Neuronal stem cell (in vitro differentiated cells): ENCODE measurements at regions not wholly inside any gene's neighbourhood (a gene's known extent, or its start where the extent isn't known, plus 50 kb on each side); places are given as distances from the start of the nearest gene placed in this dataset.
A peak's percentile ranks its signal among the peaks of the same experiment; 100 is the strongest.

ENCODE experiments used
- DNase-seq: peaks from one replicate; pipeline ENCODE4 v3.0.0-alpha.2; 2013; ENCODE audit warnings: low spot score
- H2AFZ ChIP-seq: one replicate; pipeline ENCODE4 v1.6.1; 2013; ENCODE audit warnings: mild to moderate bottlenecking, low read length, inconsistent platforms
- H2AK5ac ChIP-seq: 2 replicates; pipeline ENCODE4 v1.6.1; 2013; ENCODE audit warnings: low read depth, mild to moderate bottlenecking, inconsistent platforms, low read length, moderate library complexity, mixed read lengths
- H2BK120ac ChIP-seq: 2 replicates; pipeline ENCODE4 v1.6.1; 2013; ENCODE audit warnings: low read depth, mild to moderate bottlenecking, inconsistent platforms, low read length, moderate library complexity, mixed read lengths
- H2BK12ac ChIP-seq: one replicate; pipeline ENCODE4 v1.6.1; 2013; ENCODE audit warnings: low read length, inconsistent platforms
- H2BK15ac ChIP-seq: 2 replicates; pipeline ENCODE4 v1.6.1; 2013; ENCODE audit warnings: mild to moderate bottlenecking, low read length, inconsistent platforms, mixed read lengths
- H2BK5ac ChIP-seq: one replicate; pipeline ENCODE4 v1.6.1; 2013; ENCODE audit warnings: inconsistent platforms, mild to moderate bottlenecking, low read length, moderate library complexity
- H3K14ac ChIP-seq: one replicate; pipeline ENCODE4 v1.6.1; 2013; ENCODE audit warnings: low read length, inconsistent platforms
- H3K18ac ChIP-seq: 2 replicates; pipeline ENCODE4 v1.6.1; 2013; ENCODE audit warnings: low read length, inconsistent platforms
- H3K23ac ChIP-seq: 2 replicates; pipeline ENCODE4 v1.6.1; 2013; ENCODE audit warnings: low read depth, mild to moderate bottlenecking, mixed read lengths, low read length, inconsistent platforms; ENCODE audit not compliant: poor library complexity
- H3K27ac ChIP-seq: replicated peaks from 3 replicates; pipeline ENCODE4 v1.5.1; 2013; ENCODE audit warnings: low read length, inconsistent platforms
- H3K27me3 ChIP-seq, 3 experiments: 2 replicates each; pipeline ENCODE4 v1.6.1; 2013; ENCODE audit warnings: low read length in 3 of 3, mild to moderate bottlenecking in 2 of 3, inconsistent platforms in 1 of 3, low read depth in 1 of 3, mixed read lengths in 1 of 3, moderate library complexity in 1 of 3; ENCODE audit not compliant: control insufficient read depth in 3 of 3, insufficient read depth in 3 of 3
- H3K36me3 ChIP-seq, 2 donors: replicated peaks in 1 of 2; 2 replicates each; pipeline ENCODE4 v1.6.1; 2013; ENCODE audit warnings: low read length in 2 of 2; ENCODE audit not compliant: control insufficient read depth in 2 of 2, insufficient read depth in 2 of 2
- H3K4ac ChIP-seq: 2 replicates; pipeline ENCODE4 v1.6.1; 2013; ENCODE audit warnings: inconsistent platforms, mild to moderate bottlenecking, low read length, moderate library complexity
- H3K4me1 ChIP-seq, 2 donors: 1 replicate in 1 of 2; 2 replicates in 1 of 2; pipeline ENCODE4 v1.6.1; 2013; ENCODE audit warnings: low read length in 2 of 2, low read depth in 1 of 2; ENCODE audit not compliant: control insufficient read depth in 2 of 2, insufficient read depth in 1 of 2
- H3K4me2 ChIP-seq: one replicate; pipeline ENCODE4 v1.6.1; 2013; ENCODE audit warnings: mild to moderate bottlenecking, low read length, inconsistent platforms; ENCODE audit not compliant: insufficient read depth, poor library complexity, severe bottlenecking
- H3K4me3 ChIP-seq, 2 donors: 2 replicates each; pipeline ENCODE4 v1.5.1; 2013; ENCODE audit warnings: low read length in 2 of 2, mild to moderate bottlenecking in 2 of 2, inconsistent platforms in 1 of 2, moderate library complexity in 1 of 2
- H3K79me1 ChIP-seq: one replicate; pipeline ENCODE4 v1.6.1; 2013; ENCODE audit warnings: low read depth, mild to moderate bottlenecking, inconsistent platforms, low read length, moderate library complexity
- H3K9ac ChIP-seq: one replicate; pipeline ENCODE4 v1.6.1; 2013; ENCODE audit warnings: mild to moderate bottlenecking, low read depth, low read length, inconsistent platforms; ENCODE audit not compliant: poor library complexity
- H3K9me3 ChIP-seq, 2 donors: replicated peaks in 1 of 2; 2 replicates each; pipeline versions ENCODE3 to v1.6.1; 2013; ENCODE audit warnings: low read length in 2 of 2, mild to moderate bottlenecking in 2 of 2, inconsistent platforms in 1 of 2, low read depth in 1 of 2, mixed read lengths in 1 of 2, moderate library complexity in 1 of 2; ENCODE audit not compliant: control insufficient read depth in 2 of 2, insufficient read depth in 1 of 2
- H4K8ac ChIP-seq: one replicate; pipeline ENCODE4 v1.6.1; 2013; ENCODE audit warnings: low read depth, mild to moderate bottlenecking, inconsistent platforms, low read length, moderate library complexity
- H4K91ac ChIP-seq: one replicate; pipeline ENCODE4 v1.6.1; 2013; ENCODE audit warnings: low read length, low read depth, mild to moderate bottlenecking, inconsistent platforms; ENCODE audit not compliant: poor library complexity
- WGBS, 2 donors: extraction: QIAGEN DNeasy Blood & Tissue Kit; methylation state at CpG; one replicate each; pipeline ENCODE4 v1.1.7; 2013; ENCODE audit warnings: missing lambda C conversion rate in 2 of 2, mixed read lengths in 1 of 2; ENCODE audit not compliant: insufficient read length in 2 of 2, insufficient replicate concordance in 1 of 2; ENCODE audit errors: extremely low coverage in 2 of 2; 5-methylcytosine and 5-hydroxymethylcytosine counted together

DNA sequence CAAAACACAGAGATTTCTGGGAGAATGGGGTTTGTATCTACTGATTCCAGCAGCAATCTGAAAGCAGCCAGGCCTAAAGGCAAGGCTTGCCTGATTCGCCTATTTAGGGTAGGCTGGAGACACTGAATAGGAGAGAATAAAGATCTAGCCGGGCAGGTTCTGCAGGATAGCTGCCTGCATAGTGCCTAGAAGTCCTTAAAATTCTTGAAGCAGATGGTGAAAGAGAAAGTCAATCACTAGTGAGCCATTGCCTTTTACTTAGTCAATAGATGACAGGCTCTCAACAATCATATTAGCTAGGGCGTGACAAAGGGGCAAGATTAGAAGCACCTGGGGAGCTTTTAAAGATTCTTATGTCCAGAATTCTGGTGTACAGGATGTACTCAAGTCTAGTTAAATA lies 522.7 kb downstream of the HTR1A start:
- H3K79me1 ChIP-seq, result no peaks in the 10 kb centered on the region
- H2BK120ac ChIP-seq, result no peak overlapping the region
- H2BK15ac ChIP-seq, result no peak overlapping the region
- H3K9me3 ChIP-seq, result no peaks in the 10 kb centered on the region
- no peaks in the 10 kb centered on the region for H3K36me3 ChIP-seq
- H2BK5ac ChIP-seq, result no peak overlapping the region
- no peak overlapping the region for H3K23ac ChIP-seq
- no peak overlapping the region for H3K18ac ChIP-seq
- no CpG with 5 or more reads among the region's 3 CpGs for WGBS, 2 donors
- DNase-seq, result no peak
- H2BK12ac ChIP-seq, result no peak overlapping the region
- H3K27me3 ChIP-seq, result no peaks in the 10 kb centered on the region
- no peak overlapping the region for H3K14ac ChIP-seq
- no peak overlapping the region for H3K9ac ChIP-seq
- no peak overlapping the region for H4K91ac ChIP-seq
- no peak overlapping the region for H3K4me3 ChIP-seq
- no peak overlapping the region for H3K27ac ChIP-seq
- H4K8ac ChIP-seq, result no peak overlapping the region
- no peak overlapping the region for H3K4ac ChIP-seq
- no peaks in the 10 kb centered on the region for H3K4me1 ChIP-seq
- H2AK5ac ChIP-seq, result no peak overlapping the region
- H2AFZ ChIP-seq, result no peak overlapping the region
- H3K4me2 ChIP-seq, result no peak overlapping the region

DNA sequence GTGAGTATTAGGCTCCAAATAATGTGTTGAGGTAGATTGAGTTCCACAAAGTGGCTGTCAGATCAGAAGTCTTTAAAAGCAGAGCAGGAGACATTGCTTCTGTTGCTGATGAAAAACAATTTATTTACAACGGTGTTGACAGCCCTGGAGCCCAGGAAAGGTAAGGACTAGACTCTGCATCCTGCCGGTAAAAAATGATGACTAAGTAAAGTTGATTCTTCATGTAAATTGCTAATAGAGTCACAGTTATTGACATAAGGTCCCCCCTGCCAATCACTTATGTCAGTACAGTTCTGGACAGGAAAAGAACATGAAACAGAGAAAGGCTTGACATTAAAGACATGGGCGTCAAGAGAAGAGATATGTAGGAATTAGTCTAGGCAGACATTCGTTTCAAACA lies 552.5 kb downstream of the HTR1A start:
- H3K9me3 ChIP-seq, result no peaks in the 10 kb centered on the region
- H3K4me2 ChIP-seq, result no peak overlapping the region
- no peak overlapping the region for H4K8ac ChIP-seq
- H3K14ac ChIP-seq, result no peak overlapping the region
- no peak overlapping the region for H3K9ac ChIP-seq
- H2AK5ac ChIP-seq, result no peak overlapping the region
- no peaks in the 10 kb centered on the region for H3K27me3 ChIP-seq
- no peaks in the 10 kb centered on the region for H3K79me1 ChIP-seq
- H3K23ac ChIP-seq, result no peak overlapping the region
- DNase-seq, result no peak
- H4K91ac ChIP-seq, result no peak overlapping the region
- no CpG with 5 or more reads among the region's 4 CpGs for WGBS, 2 donors
- H3K4me3 ChIP-seq, result no peak overlapping the region
- no peak overlapping the region for H2BK15ac ChIP-seq
- H2AFZ ChIP-seq, result no peak overlapping the region
- H3K4ac ChIP-seq, result no peak overlapping the region
- no peaks in the 10 kb centered on the region for H3K36me3 ChIP-seq
- H3K27ac ChIP-seq, result no peak overlapping the region
- H2BK5ac ChIP-seq, result no peak overlapping the region
- no peak overlapping the region for H2BK12ac ChIP-seq
- no peak overlapping the region for H3K18ac ChIP-seq
- no peaks in the 10 kb centered on the region for H3K4me1 ChIP-seq
- H2BK120ac ChIP-seq, result no peak overlapping the region

DNA sequence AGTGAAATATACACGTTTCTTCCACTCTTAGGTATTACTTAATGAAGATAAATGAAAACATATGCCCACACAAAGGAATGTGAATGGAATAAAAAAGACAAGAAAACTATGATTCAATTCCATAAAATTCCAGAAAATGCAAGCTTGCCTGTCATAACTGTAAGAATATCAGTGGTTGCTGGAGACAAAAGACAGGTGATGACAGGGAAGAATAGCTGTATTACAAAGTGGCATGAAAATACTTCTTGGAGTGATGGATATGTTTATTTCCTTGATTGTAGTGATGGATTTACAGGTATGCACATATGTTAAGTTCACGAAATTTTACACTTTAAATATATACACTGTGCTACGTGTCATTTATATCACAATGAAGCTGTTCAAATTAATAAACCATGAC lies 553.3 kb downstream of the HTR1A start:
- no peak overlapping the region for H3K4me3 ChIP-seq
- WGBS, 2 donors, result no CpG with 5 or more reads among the region's 3 CpGs
- no peak overlapping the region for H2BK15ac ChIP-seq
- H3K27me3 ChIP-seq, result no peaks in the 10 kb centered on the region
- no peak overlapping the region for H3K27ac ChIP-seq
- no peaks in the 10 kb centered on the region for H3K9me3 ChIP-seq
- DNase-seq, result no peak
- H3K23ac ChIP-seq, result no peak overlapping the region
- H2BK12ac ChIP-seq, result no peak overlapping the region
- H3K36me3 ChIP-seq, result no peaks in the 10 kb centered on the region
- H3K79me1 ChIP-seq, result no peaks in the 10 kb centered on the region
- H2BK120ac ChIP-seq, result no peak overlapping the region
- no peak overlapping the region for H3K4me2 ChIP-seq
- H3K4ac ChIP-seq, result no peak overlapping the region
- H4K8ac ChIP-seq, result no peak overlapping the region
- no peak overlapping the region for H2AFZ ChIP-seq
- no peak overlapping the region for H4K91ac ChIP-seq
- no peak overlapping the region for H2BK5ac ChIP-seq
- no peak overlapping the region for H3K18ac ChIP-seq
- H3K14ac ChIP-seq, result no peak overlapping the region
- H3K4me1 ChIP-seq, result no peaks in the 10 kb centered on the region
- H3K9ac ChIP-seq, result no peak overlapping the region
- H2AK5ac ChIP-seq, result no peak overlapping the region

DNA sequence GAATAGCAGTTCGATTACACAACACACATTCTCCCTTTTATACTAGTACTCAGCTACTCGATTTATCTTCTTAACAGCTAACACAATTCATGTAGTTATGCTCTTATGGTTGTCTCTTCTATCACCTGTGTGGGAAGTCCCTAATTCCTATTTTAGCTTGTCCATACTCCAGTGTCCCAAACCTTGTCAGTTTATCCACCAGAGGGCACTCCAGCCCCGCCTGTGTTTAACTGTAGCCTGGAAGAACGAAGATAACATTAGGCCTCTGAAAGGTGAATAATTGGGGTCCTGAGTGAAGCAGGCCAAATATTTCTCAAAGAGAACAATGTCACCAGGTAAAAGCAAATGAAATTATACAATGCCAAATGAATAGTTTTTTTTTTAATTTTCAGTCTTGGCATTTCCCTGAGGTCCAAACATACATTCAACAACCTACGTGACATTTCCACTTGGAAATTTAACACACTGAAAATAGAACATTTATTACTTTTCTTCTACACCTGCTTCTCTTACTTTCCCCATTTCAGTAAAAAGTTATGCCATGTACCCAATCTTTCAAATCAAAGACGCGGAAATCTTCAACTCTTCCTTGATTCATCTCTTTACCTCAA lies 560.7 kb downstream of the HTR1A start:
- no peak overlapping the region for H3K14ac ChIP-seq
- WGBS, 2 donors, result no CpG with 5 or more reads among the region's 7 CpGs
- no peaks in the 10 kb centered on the region for H3K27me3 ChIP-seq
- no peak overlapping the region for H2BK15ac ChIP-seq
- H3K27ac ChIP-seq, result no peak overlapping the region
- no peaks in the 10 kb centered on the region for H3K9me3 ChIP-seq
- no peak overlapping the region for H3K18ac ChIP-seq
- H2AK5ac ChIP-seq, result no peak overlapping the region
- H3K23ac ChIP-seq, result no peak overlapping the region
- H2AFZ ChIP-seq, result no peak overlapping the region
- no peaks in the 10 kb centered on the region for H3K79me1 ChIP-seq
- no peak overlapping the region for H3K4ac ChIP-seq
- no peak overlapping the region for H4K91ac ChIP-seq
- H2BK12ac ChIP-seq, result no peak overlapping the region
- no peaks in the 10 kb centered on the region for H3K36me3 ChIP-seq
- no peak overlapping the region for H3K9ac ChIP-seq
- no peaks in the 10 kb centered on the region for H3K4me1 ChIP-seq
- no peak overlapping the region for H2BK5ac ChIP-seq
- no peak overlapping the region for H4K8ac ChIP-seq
- no peak overlapping the region for H2BK120ac ChIP-seq
- no peak overlapping the region for H3K4me3 ChIP-seq
- peak; percentile 68 for DNase-seq
- no peak overlapping the region for H3K4me2 ChIP-seq
